ENCODE measurements at regions not wholly inside any gene's neighbourhood (a gene's known extent, or its start where the extent isn't known, plus 50 kb on each side); places are given as distances from the start of the nearest gene placed in this dataset.

- FAIRE-seq = no peak
- CTCF ChIA-PET (ENCODE audit: partially characterized antibody) = interaction anchor here (0.7 kb wide), 1 partner anchor 16 kb away, joined by 3 read pairs; no protein-coding TSS in a partner anchor
- TF ChIP-seq CBX5 (IDR thresholded peaks at IDR 0.05; ENCODE audit: low read depth, low read length) (no peak), KDM4A (IDR thresholded peaks at IDR 0.05; ENCODE audit: low read depth, low read length, severe bottlenecking) (no peak), HDAC2 (IDR thresholded peaks at IDR 0.05; ENCODE audit: borderline replicate concordance in 1 of 2, low read depth in 2 of 2, low read length in 2 of 2) (no peak), E2F6 (IDR thresholded peaks at IDR 0.05) (no peak), GABPA (IDR thresholded peaks at IDR 0.05; ENCODE audit: borderline replicate concordance, insufficient read depth, low read length) (no peak), PHF8 (conservative IDR thresholded peaks at IDR 0.05; ENCODE audit: low read depth, low read length) (no peak), YY1 (IDR thresholded peaks at IDR 0.05; ENCODE audit: low read depth, low read length) (no peak), EZH2 (IDR thresholded peaks at IDR 0.05; ENCODE audit: low read depth, low read length, severe bottlenecking) (no peak), EGR1 (IDR thresholded peaks at IDR 0.05; ENCODE audit: borderline replicate concordance, low read depth, low read length) (no peak)
Measured at GRCh38 chr12:111040690-111041089, 120.3 kb upstream of the MYL2 start.

More at GRCh38 chr12:111040690-111041089, 120.3 kb upstream of the MYL2 start:
- H4K91ac ChIP-seq (replicated peaks; ENCODE audit: insufficient read length, low read length) = no peak overlapping the region
- no peak overlapping the region for H2BK5ac ChIP-seq (ENCODE audit: low read depth, low read length)
- no peak overlapping the region for H3K4ac ChIP-seq (replicated peaks; ENCODE audit: insufficient read length, low read depth, low read length)
- 84% methylated on average over 3 of the region's 3 CpGs; no CpG with 5 or more reads in 1 of the 2 experiments for WGBS, 2 experiments (ENCODE audit: extremely low coverage in 1 of 2, insufficient coverage in 1 of 2, insufficient read length in 1 of 2, insufficient replicate concordance in 2 of 2, low coverage in 1 of 2, low lambda C conversion rate in 2 of 2, missing lambda C conversion rate in 1 of 2)
- H2AK5ac ChIP-seq (ENCODE audit: low read depth, low read length) = no peak overlapping the region
- POLR2A ChIA-PET (ENCODE audit: partially characterized antibody) = interaction anchor here (0.9 kb wide), 1 partner anchor 150 kb away, joined by 3 read pairs; no protein-coding TSS in a partner anchor
- no peak overlapping the region for H4K8ac ChIP-seq (ENCODE audit: extremely low read depth, insufficient read depth, low read length)
- H3K14ac ChIP-seq (ENCODE audit: insufficient read length) = no peak overlapping the region
- no peak overlapping the region for H3K27ac ChIP-seq (ENCODE audit: low read depth, low read length)
- DNase-seq (ENCODE audit: low read depth in 1 of 2, low spot score in 2 of 2) = no peak
- H4K5ac ChIP-seq (ENCODE audit: insufficient read length, low read depth, low read length) = no peak overlapping the region
- no peak overlapping the region for H2BK120ac ChIP-seq (replicated peaks; ENCODE audit: low read depth, low read length)
- H2BK20ac ChIP-seq (ENCODE audit: low read length) = no peak overlapping the region
- peaks cover 0 to 6% of the 10 kb centered on the region in 2 experiments for H4K20me1 ChIP-seq (replicated peaks in 1 of 2; ENCODE audit: control insufficient read depth in 1 of 2, insufficient read depth in 2 of 2, low read length in 2 of 2)
- H3K9ac ChIP-seq (replicated peaks in 1 of 4; ENCODE audit: extremely low read depth in 1 of 4, low read depth in 3 of 4, low read length in 3 of 4) = no peak overlapping the region
- no peak overlapping the region for H3K4me2 ChIP-seq (ENCODE audit: insufficient read depth in 1 of 2, low read depth in 2 of 2, low read length in 2 of 2)
- H3K9me3 ChIP-seq (ENCODE audit: insufficient read depth in 2 of 2, low read depth in 1 of 2, low read length in 1 of 2) = no peaks in the 10 kb centered on the region
- H3K56ac ChIP-seq (replicated peaks; ENCODE audit: insufficient read length, low read depth, low read length) = no peak overlapping the region
- peaks cover 0 to 19% (median 12%) of the 10 kb centered on the region in 4 experiments; a peak in 5 of 7 replicates for H3K27me3 ChIP-seq (replicated peaks in 1 of 4; ENCODE audit: control insufficient read depth in 3 of 4, extremely low read depth in 1 of 4, insufficient read depth in 3 of 4, low read length in 3 of 4)
- no peaks in the 10 kb centered on the region for H3K36me3 ChIP-seq (ENCODE audit: control insufficient read depth in 2 of 4, insufficient read depth in 4 of 4, low read length in 3 of 4)
- H3K4me1 ChIP-seq (replicated peaks in 1 of 4; ENCODE audit: control insufficient read depth in 3 of 4, insufficient read depth in 4 of 4, low read length in 3 of 4) = peaks cover 4 to 11% (median 7%) of the 10 kb centered on the region in 4 experiments
- peaks cover 0 to 30% of the 10 kb centered on the region in 2 experiments; a peak in 2 of 4 replicates for H3K79me2 ChIP-seq (ENCODE audit: control insufficient read depth in 1 of 2, insufficient read depth in 2 of 2, low read length in 2 of 2)
- H2BK12ac ChIP-seq (ENCODE audit: low read depth, low read length) = no peak overlapping the region
- no peak overlapping the region for H3K4me3 ChIP-seq (ENCODE audit: extremely low read depth in 1 of 4, insufficient read depth in 2 of 4, low read depth in 3 of 4, low read length in 4 of 4)
- peaks cover 4% of the 10 kb centered on the region for H3K79me1 ChIP-seq (ENCODE audit: low read depth, low read length)
- no peak overlapping the region for H3K18ac ChIP-seq (ENCODE audit: extremely low read depth, low read length)
- peaks cover 8% of the 10 kb centered on the region; the same call in 1 of the 2 replicates for H3K23me2 ChIP-seq (ENCODE audit: low read depth, low read length)
- H3K23ac ChIP-seq (ENCODE audit: insufficient read length) = no peak overlapping the region
- H2BK15ac ChIP-seq (ENCODE audit: low read length) = no peak overlapping the region
- H2AFZ ChIP-seq (ENCODE audit: low read length) = no peak overlapping the region
